Ishikawa (cell line): ENCODE measurements at regions not wholly inside any gene's neighbourhood (a gene's known extent, or its start where the extent isn't known, plus 50 kb on each side); places are given as distances from the start of the nearest gene placed in this dataset.
A peak's percentile ranks its signal among the peaks of the same experiment; 100 is the strongest.

Experiments
- CEBPB ChIP-seq: IDR thresholded peaks from 2 replicates; pipeline ENCODE4 v1.6.1; 2012
- CREB1 ChIP-seq: IDR thresholded peaks from 2 replicates; pipeline ENCODE4 v1.6.1; 2012; ENCODE audit warnings: low read depth
- EGR1 ChIP-seq: IDR thresholded peaks from 2 replicates; pipeline ENCODE4 v1.6.1; 2012
- EP300 ChIP-seq: IDR thresholded peaks from 2 replicates; pipeline ENCODE4 v1.6.1; 2012; ENCODE audit warnings: borderline replicate concordance
- FOXM1 ChIP-seq: IDR thresholded peaks from 2 replicates; pipeline ENCODE4 v1.6.1; 2012; ENCODE audit warnings: low read depth, borderline replicate concordance
- NFIC ChIP-seq: IDR thresholded peaks from 2 replicates; pipeline ENCODE4 v1.6.1; 2012
- RAD21 ChIP-seq: IDR thresholded peaks from 2 replicates; pipeline ENCODE4 v1.6.1; 2012; ENCODE audit warnings: low read depth
- TAF1 ChIP-seq: IDR thresholded peaks from 2 replicates; pipeline ENCODE4 v1.6.1; 2012; ENCODE audit warnings: low read depth, mild to moderate bottlenecking
- TCF12 ChIP-seq: IDR thresholded peaks from 2 replicates; pipeline ENCODE4 v1.6.1; 2012; ENCODE audit warnings: low read depth
- TEAD4 ChIP-seq: IDR thresholded peaks from 2 replicates; pipeline ENCODE4 v1.6.1; 2012
- YY1 ChIP-seq: IDR thresholded peaks from 2 replicates; pipeline ENCODE4 v1.6.1; 2012; ENCODE audit warnings: low read depth
- ZBTB7A ChIP-seq: IDR thresholded peaks from 2 replicates; pipeline ENCODE4 v1.6.1; 2012; ENCODE audit warnings: low read depth
- TF ChIP-seq, protein P1 (sequence below): IDR thresholded peaks from 2 replicates; pipeline ENCODE4 v1.6.1; 2012
- TF ChIP-seq, protein P2 (sequence below): IDR thresholded peaks from 2 replicates; pipeline ENCODE4 v1.6.1; 2012; ENCODE audit warnings: low read depth, mild to moderate bottlenecking
- TF ChIP-seq, protein P3 (sequence below): IDR thresholded peaks from 2 replicates; pipeline ENCODE4 v1.6.1; 2012

DNA sequence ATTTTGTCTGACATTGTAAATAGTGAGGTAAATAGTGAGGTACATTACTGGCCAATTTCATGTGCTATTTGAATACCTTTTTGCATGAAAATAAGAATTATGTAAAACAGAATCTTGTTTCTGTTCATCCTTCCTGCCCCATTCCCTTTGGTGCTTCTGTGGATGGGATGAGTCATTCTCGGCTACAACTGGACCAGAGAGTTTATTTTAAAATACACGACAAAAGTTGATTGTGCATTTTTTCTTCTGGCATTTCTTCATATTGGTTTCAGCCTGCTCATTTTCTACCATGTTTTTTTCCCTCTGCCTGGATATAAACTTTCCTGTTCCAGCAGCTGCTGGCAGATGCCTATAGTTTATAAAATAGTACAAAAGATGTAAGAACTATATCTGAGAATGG, 107.5 kb downstream of the CYSLTR2 start:
- TF ChIP-seq RAD21 (no peak), NFIC (no peak), CREB1 (no peak), TAF1 (no peak), FOXM1 (no peak), EP300 (no peak), CEBPB (no peak), ZBTB7A (no peak)
- TF ChIP-seq, protein P1, sequence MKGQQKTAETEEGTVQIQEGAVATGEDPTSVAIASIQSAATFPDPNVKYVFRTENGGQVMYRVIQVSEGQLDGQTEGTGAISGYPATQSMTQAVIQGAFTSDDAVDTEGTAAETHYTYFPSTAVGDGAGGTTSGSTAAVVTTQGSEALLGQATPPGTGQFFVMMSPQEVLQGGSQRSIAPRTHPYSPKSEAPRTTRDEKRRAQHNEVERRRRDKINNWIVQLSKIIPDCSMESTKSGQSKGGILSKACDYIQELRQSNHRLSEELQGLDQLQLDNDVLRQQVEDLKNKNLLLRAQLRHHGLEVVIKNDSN: no peak

DNA sequence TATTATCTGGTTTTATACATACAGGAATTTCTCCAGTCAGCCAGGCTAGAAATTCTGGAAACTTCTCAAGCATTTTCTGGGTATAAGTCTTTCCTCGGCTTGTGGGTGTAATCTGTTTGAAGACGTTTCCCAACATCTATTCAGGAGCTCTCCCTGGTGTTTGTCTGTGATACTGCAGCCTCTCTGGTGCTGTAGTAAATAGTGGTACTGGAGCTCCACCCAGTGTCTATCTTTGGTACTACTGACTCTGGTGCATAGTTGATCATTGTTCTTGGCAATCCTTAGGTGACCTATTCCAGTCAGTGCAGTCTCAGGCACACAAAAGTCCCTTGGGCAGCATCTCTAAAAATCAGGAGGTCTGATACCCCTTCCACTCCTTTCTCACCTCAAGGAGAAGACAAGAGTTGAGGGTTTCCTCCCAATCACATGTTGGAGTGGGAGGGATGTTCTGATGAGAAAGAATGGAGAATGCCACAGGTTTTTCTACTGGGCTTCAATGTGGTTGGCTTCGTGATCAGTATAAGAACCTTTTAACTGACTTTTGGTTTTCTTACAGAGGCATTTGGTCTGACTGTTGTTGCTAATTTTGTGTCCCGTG, 115.5 kb downstream of the CYSLTR2 start:
- TF ChIP-seq RAD21: peak; percentile 98
- TF ChIP-seq EP300: no peak

DNA sequence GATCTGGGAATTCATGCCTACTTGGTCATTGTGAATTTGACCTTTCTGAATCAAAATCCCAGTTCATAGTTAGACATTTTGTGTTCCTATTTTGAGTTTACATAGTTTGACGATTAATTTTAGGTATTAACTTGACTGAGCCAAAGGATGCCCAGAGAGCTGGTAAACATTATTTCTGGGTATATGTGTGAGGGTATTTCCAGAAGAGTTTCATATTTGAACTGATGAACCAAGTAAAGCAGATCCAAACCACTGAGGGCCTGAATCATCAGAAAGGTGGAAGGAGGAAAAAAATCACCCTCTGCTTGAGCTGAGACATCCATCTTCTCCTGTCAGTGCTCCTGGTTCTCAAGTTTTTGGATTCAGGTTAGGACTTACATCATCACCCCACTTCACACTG, 116.6 kb downstream of the CYSLTR2 start:
- no peak for TF ChIP-seq NFIC
- TF ChIP-seq RAD21: no peak
- TF ChIP-seq, protein P2, sequence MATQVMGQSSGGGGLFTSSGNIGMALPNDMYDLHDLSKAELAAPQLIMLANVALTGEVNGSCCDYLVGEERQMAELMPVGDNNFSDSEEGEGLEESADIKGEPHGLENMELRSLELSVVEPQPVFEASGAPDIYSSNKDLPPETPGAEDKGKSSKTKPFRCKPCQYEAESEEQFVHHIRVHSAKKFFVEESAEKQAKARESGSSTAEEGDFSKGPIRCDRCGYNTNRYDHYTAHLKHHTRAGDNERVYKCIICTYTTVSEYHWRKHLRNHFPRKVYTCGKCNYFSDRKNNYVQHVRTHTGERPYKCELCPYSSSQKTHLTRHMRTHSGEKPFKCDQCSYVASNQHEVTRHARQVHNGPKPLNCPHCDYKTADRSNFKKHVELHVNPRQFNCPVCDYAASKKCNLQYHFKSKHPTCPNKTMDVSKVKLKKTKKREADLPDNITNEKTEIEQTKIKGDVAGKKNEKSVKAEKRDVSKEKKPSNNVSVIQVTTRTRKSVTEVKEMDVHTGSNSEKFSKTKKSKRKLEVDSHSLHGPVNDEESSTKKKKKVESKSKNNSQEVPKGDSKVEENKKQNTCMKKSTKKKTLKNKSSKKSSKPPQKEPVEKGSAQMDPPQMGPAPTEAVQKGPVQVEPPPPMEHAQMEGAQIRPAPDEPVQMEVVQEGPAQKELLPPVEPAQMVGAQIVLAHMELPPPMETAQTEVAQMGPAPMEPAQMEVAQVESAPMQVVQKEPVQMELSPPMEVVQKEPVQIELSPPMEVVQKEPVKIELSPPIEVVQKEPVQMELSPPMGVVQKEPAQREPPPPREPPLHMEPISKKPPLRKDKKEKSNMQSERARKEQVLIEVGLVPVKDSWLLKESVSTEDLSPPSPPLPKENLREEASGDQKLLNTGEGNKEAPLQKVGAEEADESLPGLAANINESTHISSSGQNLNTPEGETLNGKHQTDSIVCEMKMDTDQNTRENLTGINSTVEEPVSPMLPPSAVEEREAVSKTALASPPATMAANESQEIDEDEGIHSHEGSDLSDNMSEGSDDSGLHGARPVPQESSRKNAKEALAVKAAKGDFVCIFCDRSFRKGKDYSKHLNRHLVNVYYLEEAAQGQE: no peak
- TF ChIP-seq, protein P3, sequence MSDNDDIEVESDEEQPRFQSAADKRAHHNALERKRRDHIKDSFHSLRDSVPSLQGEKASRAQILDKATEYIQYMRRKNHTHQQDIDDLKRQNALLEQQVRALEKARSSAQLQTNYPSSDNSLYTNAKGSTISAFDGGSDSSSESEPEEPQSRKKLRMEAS: no peak
- TF ChIP-seq YY1: no peak
- TF ChIP-seq TEAD4: no peak
- TF ChIP-seq ZBTB7A: no peak
- TF ChIP-seq CEBPB: no peak
- TF ChIP-seq TAF1: no peak
- TF ChIP-seq TCF12: no peak
- TF ChIP-seq CREB1: no peak
- TF ChIP-seq FOXM1: no peak
- no peak for TF ChIP-seq EGR1
- no peak for TF ChIP-seq EP300
- TF ChIP-seq, protein P1: no peak

DNA sequence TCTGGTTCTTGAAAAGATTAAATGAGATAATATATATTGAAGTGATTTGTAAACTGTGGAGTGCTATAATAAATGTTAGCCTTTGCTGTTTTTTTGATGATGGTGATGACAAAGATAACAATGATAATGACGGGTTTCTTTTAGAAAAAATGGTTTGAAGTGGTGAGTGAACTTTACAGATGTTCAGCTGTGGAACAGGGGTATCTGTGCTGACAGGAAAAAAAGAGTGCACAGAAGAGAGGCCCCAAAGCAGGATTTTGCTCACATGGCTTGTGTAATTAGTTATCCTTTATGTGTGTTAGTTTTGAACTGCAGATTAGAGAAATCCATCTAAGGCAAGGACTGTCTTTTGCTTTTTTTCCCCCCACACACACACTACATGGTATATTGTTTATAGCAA, 119.2 kb downstream of the CYSLTR2 start:
- TF ChIP-seq, protein P2: no peak
- TF ChIP-seq TCF12 (no peak), EP300 (no peak), YY1 (no peak), ZBTB7A (no peak), CREB1 (no peak), NFIC (no peak), RAD21 (no peak), TEAD4 (no peak), CEBPB (no peak), TAF1 (no peak), FOXM1 (no peak), EGR1 (no peak)
- TF ChIP-seq, protein P1: no peak
- TF ChIP-seq, protein P3: no peak

DNA sequence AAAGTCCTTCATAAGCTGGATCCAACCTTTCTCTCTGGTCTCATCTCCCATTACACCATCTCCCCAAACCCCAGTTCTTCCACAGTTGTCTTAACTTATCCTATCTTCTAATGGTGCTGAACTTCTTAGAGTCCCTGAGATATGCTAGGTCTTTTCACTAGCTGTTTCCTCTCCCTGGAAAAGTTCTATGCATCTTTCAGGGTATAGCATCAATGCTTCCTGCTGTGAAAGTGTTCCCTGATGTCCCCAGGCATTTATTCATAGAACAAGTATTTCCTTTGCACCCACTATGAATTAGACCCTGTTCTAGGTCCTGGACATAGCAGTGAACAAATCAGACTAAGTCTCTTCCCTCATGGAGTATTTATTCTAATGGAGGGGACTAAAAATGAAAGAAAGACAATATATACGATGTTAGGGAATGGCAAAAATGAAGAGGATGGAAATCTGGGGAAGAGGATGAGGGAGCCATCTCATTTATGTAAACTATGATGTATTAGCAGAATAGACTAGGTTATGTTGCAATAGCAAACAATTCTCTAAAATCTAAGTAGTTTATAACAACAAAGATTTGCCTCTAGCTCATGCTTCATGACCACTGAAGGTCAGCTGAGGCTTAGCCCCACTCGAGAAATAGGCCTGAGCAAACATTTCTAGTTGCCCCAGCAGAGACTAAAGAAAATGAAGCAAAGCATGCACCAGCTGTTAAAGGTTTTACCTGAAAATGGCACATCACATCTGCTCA, 120.0 kb downstream of the CYSLTR2 start:
- TF ChIP-seq TCF12 (no peak), CEBPB (no peak), TAF1 (no peak), EP300 (no peak), CREB1 (no peak), YY1 (no peak), TEAD4 (no peak), RAD21 (no peak), NFIC (no peak), FOXM1 (no peak), EGR1 (no peak), ZBTB7A (no peak)
- TF ChIP-seq, protein P1: no peak
- TF ChIP-seq, protein P2: no peak
- TF ChIP-seq, protein P3: no peak
